HG03439 (cell line): ENCODE measurements at regions not wholly inside any gene's neighbourhood (a gene's known extent, or its start where the extent isn't known, plus 50 kb on each side); places are given as distances from the start of the nearest gene placed in this dataset.
A peak's percentile ranks its signal among the peaks of the same experiment; 100 is the strongest.

ENCODE experiments used
- ATAC-seq: cut with Tn5 transposase; IDR thresholded peaks from one replicate; pipeline ENCODE4 v1.9.1; 2021; ENCODE audit warnings: mild to moderate bottlenecking, moderate library complexity; ENCODE audit not compliant: unreplicated experiment

DNA sequence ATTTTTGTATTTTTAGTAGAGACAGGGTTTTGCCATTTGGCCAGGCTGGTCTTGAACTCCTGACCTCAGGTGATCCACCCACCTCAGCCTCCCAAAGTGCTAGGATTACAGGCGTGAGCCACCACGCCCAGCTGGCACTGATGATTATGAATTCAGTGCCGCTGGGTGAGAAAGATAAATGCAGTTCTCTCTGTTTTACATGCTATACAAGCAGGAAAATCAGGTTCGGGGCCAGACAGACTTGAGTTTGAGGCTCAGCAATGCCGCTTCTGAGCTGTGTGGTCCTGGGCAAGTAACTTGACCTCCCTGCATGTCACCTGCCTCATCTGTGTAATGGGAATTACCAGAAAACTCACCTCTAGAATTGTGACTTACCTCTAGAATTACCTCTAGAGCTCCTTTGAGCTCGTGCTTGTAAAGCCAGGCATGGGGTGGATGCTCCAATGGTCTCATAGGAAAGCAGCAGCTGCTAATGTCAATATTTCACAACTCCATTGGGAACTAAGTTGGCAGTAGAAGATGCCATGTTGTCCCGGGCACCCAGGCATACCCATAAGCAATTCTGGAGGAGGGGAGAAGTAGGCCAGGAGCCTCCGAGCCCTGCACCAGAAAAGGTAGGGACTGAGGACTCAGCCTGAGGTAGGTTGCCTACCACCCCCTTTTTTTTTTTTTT is 119.8 kb upstream of the SLC25A33 start:
- ATAC-seq, result no peak

DNA sequence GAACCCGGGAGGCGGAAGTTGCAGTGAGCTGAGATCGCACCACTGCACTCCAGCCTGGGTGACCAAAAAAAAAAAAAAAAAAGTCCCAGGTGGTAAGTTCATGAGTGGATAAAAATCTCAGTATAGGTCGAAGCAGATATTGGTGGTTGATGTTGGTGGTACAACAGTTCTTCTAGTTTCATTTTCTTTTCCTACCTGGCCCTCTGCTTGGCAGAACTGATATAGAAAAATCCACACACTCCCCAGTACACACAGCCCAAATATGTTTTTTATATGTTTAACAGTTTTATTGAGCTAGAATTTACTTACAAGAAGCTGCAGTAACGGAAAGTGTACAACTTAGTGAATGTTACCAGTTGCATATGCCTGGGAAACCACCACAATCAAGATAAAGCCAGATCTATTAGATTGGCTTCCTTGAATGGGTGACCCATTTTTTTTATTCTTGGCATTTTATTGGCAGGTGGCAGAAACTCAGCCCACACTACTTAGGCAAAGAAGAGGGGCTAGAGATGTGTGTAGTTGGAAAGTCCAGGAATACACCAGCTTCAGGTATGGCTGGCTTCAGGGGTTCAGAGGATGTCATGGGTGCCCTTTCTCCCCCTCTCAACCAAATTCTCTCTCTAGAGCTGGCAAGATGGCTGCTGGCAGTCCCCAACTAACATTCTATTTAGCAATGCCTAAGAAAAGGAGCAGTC is 118.3 kb upstream of the SLC25A33 start:
- no peak for ATAC-seq

DNA sequence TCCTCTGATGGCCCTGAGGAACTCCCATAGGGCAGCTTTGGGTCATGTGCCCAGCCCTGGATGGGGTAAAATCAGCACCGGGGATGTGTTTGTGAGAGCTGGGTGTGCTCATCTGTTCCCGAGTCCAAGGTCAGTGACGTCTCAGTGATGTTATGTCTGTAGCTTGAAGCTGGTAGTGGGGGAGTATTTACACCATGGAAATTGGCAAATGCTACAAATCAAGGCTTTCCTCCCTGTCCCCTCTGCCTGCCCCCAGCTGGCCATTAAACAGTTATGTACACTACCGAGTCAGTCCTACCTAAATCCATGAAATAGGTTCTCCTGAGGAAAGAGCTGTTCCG is 117.8 kb upstream of the SLC25A33 start:
- ATAC-seq, result no peak

DNA sequence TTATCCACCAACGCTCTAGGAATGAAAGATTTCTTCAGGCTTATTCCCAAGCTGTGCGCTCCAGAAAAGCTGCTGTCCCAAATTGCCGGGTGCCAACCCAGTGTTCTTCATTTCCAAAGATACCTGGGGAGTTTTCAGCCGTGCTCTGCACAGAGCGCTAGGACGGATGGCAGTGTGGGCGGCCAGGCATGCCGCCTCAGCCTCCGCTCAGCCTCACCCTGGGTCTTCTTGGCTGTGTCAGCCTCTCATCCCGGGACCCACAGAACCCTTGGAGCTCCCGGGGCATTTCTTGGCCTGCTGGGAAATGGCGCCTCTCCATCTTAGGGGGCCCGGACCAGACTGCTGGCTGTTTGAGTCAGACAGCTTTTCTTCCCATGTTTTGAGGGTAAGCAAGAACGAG is 116.9 kb upstream of the SLC25A33 start:
- no peak for ATAC-seq

DNA sequence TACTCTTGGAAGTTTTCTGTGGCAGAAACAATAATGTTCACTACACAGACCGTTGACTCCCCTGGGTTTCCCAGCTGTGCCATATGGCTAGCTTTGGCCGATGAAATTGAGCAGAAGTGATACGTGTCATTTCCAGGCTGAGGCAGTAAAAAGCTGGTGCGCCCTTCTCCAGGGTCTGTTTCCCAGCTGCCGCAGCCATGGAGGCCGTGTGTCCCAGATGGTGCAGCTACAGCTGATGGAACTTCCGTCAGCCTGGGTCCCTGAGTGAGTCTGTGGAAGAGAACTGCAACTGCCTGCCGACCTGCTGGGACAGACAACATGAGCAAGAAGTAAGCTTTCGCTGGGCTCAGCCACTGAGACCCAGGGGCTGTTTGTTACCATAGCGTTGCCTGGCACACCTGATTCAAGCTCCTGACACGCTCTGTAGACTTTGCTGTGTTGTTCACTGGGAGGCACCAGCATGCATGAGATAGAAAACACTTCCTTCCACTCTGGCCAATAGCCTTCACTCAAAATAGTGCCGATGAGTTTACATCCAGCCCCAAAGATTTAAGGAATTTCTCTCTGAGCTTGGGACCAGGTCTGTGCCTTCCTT is 116.3 kb upstream of the SLC25A33 start:
- ATAC-seq, result no peak

DNA sequence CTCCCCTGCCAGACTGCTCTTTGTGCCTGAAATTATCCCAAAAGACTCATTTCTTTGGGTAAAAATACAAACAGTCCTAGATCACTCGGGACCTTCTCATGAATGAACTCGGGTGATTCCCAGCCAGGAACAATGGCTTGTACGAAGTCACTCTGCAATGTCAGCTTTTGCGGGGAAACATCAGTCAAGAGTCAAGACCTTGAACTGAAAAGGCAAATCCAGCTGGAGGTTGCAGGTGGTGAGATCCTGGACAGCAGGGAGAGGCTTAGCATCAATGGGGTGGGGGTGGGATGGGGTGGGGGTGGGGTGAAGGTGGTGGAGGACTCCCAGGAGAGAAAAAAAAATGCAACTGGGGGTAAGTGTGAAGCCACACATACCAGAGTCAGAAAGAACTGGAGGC is 115.0 kb upstream of the SLC25A33 start:
- ATAC-seq, result no peak

DNA sequence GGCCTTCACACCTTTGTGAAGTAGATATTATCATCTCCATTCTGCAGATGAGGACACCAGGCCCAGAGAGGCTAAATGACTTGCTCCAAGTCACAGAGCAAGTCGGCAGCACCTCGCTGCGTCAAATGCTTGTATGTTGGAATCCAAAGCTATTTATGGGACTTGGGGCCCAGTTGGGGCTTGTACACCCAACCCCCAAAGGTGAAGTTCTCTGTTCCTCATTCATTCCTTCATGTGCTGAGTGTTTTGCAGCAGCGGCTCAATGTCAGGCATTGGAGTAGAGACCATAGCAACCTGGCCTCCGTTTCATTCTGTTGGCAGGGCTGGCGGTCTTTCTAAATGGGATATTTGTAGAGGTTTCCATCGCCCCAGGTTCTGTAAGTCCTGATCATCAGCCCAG is 113.4 kb upstream of the SLC25A33 start:
- ATAC-seq, result no peak

DNA sequence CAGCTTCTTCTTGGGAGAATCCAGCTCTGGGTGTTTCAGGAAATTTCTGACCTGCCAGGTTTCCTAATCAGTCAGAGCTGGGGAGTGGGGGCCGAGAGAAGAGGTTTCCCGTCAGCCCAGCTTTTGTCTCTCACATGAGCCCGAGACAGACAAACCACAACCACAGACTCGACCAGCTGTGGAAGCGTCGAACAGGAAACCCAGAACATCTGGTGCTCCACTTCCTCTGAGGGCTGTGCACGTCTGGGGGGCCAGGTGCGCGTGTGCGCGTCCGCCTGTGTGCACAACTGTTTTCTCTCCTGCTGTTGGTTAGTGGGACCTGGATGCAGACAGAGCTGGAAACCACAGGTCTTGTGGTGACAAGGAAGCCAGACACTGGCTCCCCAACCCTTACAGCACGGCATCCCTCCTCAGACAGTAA is 113.0 kb upstream of the SLC25A33 start:
- peak; percentile 50 for ATAC-seq

DNA sequence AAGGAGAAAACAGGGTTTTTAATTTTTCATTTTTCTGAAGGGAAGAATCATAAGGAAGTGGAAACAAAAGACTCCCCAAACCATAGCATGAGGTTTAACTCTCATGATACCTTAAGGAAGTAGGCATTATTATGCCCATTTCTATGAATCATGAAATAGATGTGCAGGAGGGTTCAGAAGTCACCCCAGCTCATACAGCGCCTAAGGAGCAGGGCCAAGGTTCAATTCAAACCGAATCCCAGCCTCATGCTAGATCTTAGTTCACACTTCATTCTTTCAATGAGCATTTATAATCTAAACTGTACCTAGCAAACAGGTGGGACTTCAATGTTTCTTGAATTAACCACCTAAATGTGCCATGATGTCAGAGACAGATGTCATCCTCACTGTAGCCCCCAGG is 111.9 kb upstream of the SLC25A33 start:
- ATAC-seq, result no peak

DNA sequence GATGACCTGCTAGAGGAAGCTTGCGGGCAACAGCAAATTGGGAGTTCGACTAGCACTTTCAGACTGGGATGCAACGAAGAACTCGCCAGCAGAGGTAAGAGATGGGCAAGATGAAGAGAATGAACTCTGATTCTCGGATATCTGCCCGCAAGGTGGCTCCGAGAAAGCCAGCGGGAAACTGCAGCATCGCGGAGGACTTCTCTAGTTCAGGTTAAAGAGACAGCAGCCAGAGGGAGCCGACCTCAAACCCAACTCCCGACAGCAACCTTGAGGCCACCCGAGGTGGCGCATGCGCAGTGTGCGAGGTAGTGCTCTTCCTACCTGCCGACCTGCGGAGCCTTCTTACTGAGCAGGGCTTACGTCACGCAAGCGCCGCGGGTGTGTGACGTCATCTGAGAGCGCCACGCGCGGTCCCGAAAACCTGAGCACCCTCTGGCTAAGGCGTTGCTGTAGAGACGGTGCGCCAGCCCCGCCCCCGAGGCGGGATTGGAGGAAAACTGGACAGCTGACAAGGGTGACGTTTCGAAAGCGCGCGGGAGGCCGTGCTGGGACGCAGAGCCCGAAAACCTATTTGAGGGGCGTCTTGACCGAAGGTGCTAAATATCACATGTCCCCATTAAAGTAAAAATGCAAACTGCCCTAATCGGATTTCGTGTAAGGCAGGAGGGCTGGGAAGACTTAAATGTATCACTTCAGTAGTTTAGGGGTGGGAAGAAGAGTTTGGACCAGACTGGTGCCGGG is 110.5 kb upstream of the SLC25A33 start:
- peak; percentile 72 for ATAC-seq

DNA sequence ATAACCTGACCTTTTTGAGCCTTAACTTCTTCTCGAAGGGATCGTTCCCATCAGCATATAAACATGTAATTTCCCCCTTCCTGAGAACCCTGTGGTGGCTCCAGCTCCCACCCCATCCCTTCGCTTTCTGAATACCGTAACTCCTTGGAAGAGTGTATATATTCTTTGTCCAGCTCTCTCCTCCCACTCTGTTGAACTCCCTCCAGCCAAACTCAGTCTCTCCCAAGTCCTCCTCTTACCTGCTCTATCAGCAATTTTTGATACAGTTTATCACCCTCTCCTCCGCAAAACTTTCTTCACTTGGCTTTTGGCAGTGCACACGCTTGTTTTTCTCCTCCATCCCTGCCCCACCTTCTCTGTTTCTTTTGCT is 109.9 kb upstream of the SLC25A33 start:
- no peak for ATAC-seq

DNA sequence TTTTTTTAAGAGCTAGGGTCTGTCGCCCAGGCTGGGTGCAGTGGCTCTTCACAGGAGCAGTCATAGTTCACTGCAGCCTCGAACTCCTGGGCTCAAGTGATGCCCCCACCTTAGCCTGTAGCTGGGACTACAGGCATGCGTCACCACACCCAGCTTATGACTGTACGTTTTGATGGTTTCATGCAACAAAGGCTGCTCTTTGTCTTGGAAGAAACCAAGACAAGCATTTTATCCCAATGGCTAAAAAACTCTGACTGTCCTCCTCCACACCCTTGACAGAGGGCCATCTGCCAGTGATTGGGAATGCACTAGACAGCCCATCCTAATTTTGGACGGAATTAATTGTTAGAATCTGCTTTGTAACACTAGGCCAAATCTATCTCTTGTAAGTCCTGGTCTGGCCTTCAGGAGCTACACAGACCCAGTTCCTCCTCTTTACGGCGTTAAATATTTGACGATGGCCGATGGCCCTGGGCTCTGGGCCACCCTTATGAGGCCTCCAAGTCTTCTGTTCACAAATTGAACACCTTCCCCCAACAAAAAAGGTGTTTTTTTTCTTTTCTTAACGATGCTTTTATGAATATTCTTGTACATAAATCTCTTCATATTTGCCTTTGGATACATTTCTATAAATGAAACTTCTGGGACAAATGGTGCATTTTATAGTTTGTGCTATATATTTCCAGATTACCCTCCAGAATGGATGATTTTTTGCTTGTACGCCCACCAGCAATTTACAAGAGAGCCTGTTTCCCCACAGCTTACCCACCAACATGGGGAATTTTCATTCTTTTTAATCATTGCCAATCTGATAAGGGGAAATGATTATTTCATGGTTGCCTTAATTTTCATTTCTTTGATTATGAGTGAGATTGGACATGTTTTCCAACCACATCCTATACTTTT is 104.8 kb upstream of the SLC25A33 start:
- ATAC-seq, result no peak

DNA sequence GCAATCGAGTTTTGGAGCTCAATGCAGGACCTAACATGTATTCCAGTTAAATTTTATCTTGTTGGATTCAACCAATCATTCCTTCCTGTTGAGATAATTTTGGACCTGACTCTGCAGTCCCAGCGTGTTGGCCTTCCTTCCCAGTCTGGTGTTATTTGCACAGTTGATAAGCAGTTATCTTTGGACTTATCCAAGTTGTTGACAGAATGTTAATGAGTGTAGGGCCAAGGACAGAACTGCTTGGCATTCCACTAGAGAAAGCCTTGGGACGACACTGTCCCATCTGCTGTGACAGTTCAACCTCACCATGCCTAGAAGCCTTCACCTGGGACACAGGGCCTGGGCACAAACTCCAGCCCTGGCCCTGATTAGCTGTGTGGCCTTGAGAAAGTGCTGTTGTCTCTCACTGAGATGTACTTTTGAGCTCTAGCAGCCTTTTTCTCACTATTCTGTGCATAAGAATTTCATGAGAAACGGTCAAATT is 104.1 kb upstream of the SLC25A33 start:
- no peak for ATAC-seq

DNA sequence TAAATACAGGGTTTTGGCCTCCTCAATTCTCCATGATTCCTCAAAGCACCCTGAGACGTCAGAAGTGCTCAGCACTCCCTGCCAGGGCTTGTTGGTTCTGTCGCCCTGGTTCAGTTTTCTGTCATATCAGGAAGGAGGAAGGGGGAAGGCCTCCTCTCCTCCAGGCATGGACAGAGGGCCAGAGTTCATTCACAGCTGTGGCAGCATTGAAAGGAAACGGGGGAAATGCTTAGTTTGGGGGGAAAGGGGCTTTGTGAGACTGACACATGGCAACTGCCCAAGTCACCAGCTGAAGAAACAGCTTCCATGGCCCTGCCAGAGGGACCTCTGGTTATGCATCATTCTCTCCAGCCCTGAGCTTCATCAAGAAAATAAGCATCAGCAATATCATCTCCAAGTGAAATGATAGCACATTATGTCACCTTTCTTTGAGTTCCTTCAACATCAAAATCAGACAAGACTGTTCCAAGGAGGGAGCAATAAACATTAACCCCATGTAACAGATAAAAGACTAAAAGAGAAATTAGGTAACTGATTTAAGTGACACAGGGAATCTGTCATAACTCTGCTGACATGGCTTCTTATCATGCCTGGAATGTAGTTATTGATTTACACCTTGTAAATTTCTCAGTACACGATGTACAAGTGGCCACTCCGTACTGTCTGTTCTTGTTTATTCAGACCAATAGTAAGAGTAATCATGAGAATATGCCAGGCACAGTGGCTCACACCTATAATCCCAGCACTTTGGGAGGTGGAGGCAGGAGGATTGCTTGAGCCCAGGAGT is 103.2 kb upstream of the SLC25A33 start:
- no peak for ATAC-seq

DNA sequence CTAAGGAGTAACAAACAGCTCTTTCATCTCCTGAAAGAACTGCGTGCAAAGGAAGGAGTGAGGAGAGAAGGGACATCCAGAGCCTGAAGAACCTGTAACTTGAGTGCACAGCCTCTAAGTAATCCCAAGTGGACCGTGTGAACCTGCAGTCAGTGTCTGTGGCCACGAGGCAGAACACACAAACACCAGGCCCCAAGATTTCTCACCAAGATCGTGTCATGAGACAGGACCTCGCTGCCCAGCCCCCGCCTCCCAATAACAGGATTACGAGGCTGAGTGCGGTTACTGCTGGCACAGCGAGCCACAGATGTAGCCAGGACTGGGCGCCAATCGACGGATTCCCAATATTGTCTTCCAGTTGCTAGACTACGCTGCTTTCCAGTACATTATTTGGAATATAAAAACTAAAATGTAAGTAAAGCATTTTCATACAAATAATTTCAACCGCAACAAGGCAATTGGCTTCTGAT is 101.3 kb upstream of the SLC25A33 start:
- ATAC-seq, result no peak

DNA sequence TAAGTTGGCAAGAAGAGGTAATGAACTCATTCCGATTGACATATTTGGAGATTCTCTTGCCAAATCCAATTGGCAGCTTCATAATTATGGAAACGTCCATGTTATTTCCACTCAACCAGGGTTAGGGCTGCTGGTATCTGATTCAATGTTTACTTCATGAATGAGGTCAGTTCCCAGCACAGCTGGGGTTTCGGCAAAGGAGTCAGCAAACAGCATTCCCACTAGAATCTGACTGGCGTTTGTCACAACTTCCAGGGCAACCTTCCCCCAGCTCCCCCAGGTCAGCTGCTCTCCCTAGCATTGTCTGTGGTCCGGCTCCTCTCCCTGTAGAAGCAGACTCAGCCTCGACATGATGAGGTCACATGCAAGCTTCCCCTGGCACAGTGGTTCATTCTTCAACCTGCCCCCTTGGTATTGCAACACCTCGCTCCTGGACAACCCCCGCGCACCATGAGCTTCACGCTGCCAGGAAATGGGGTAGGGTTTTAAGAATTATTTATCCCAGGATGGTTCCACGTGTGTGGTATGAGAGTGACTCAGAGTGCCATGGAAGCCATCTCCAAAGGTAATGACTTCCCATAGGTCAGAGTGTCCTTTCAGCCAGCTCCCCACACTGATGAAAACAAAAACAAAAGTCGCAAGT is 100.7 kb upstream of the SLC25A33 start:
- ATAC-seq, result no peak

DNA sequence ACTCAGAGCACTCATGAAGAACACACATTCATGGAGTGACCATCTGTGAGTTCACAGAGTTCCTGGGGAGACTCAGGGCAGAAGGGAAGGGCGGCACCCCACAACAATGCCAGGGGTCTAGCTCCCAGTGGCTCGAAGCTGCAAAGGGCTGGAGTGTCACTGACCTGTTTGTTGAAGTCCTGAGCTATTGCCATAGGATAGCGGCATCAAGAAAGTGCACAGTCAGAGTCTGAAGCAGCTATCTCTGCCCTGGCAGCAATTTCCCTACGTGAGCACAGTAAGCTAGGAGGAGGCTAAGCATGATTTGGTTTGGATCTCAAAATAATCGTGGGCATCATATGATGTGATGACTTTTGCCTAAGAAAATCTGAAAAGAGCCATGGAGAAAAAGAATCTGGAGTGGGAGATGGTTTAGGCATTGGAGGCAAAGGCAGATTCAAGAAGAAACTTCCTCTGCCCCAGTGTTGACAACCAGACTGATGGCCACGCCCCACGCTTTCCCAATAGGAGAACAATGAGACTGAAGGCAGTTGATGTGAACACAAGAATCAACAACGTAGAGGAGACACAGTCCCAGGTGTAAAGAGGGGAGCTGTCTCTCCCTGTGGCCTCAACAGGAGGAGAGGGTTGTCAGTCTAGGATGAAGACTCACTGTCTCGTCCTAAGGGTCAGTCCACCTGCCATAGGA is 100.0 kb upstream of the SLC25A33 start:
- ATAC-seq, result no peak

DNA sequence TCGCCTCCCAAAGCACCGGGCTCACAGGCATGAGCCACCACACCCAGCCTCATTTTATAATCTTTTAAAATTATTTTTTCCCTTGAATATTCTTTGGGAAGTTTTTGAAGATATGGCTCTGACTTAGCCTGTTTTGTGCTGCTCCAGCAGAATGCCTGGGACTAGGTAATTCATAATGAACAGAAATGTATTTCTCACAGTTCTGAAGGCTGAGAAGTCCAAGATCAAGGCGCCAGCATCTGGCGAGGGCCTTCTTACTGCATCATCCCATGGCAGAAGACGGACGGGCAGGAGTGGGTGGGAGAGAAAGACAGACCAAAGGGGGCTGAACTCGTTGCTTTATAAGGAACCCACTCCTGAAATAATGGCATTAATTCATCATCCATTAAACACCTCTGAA is 99.0 kb upstream of the SLC25A33 start:
- no peak for ATAC-seq

DNA sequence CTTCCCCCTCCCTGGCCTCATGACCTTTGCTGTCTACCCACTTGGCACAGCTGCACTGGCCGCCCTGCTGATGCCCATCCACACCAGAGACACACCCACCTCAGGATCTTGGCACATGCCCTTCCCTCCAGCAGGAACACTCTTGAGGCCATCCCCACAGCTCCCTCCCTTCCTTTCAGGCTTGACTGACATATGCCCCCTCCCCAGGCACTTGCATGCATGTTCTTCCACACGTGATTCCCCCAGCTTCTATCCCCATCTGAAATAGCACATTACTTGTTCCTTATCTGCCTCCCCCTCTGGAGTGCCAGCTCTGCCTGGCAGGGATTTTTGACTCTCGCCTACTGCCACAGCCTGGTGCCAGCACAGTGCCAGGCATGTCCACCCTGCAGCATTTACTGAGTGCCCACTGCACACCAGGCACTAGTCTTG is 98.5 kb upstream of the SLC25A33 start:
- ATAC-seq, result no peak
